SK-N-MC (cell line): ENCODE measurements at regions not wholly inside any gene's neighbourhood (a gene's known extent, or its start where the extent isn't known, plus 50 kb on each side); places are given as distances from the start of the nearest gene placed in this dataset.

Experiments used
- EZH2 ChIP-seq: fragments of 200-600 bp; sonication (generic); IDR thresholded peaks from one replicate; pipeline ENCODE4 v1.6.1; 2017; ENCODE audit warnings: antibody characterized with exemption
- FOXP2 ChIP-seq: optimal IDR thresholded peaks from 2 replicates; pipeline ENCODE3; 2011; ENCODE audit warnings: mild to moderate bottlenecking, moderate library complexity; ENCODE audit not compliant: insufficient read depth; ENCODE audit errors: extremely low read length, control extremely low read depth
- POLR2AphosphoS5 ChIP-seq: IDR thresholded peaks from 2 replicates; pipeline ENCODE4 v1.6.1; 2012; ENCODE audit warnings: mild to moderate bottlenecking, low read depth, low read length, borderline replicate concordance

DNA sequence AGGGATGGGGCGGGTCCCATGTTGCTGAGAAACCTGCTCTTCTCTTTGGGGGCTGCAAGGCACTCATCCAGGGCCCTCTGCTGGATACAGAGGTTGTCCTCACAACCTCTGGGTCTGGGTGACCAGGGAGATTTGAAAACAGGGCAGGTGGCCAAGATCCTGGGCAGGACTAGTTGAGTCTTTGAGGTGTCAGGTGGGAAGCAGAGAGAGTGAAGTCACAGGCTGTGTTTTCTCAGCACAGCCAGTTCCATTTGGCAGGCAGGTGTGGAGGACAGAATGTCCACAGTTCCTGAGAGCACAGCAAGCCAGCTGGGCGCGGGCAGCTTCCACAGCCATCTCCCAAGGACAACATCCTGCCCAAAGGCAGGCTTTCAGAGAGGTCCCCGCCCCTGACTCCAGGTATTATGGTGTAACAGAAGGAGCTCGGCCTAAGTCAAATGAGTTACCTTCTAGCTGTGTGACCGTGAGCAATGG is 118.8 kb downstream of the NUFIP1 start:
- TF ChIP-seq POLR2AphosphoS5 (no peak), EZH2 (no peak), FOXP2 (no peak)
